HPDE6-E6E7 (cell line): ENCODE measurements at regions not wholly inside any gene's neighbourhood (a gene's known extent, or its start where the extent isn't known, plus 50 kb on each side); places are given as distances from the start of the nearest gene placed in this dataset.
"Not testable (repeated sequence)": the region's sequence is repeated elsewhere in the genome, so short reads cannot be mapped to it uniquely, and the experiment has no call there.

ENCODE experiments used
- DNase-seq: peaks from one replicate; pipeline ENCODE4 v3.0.0; 2011; ENCODE audit warnings: missing footprints; ENCODE audit errors: extremely low spot score

DNA sequence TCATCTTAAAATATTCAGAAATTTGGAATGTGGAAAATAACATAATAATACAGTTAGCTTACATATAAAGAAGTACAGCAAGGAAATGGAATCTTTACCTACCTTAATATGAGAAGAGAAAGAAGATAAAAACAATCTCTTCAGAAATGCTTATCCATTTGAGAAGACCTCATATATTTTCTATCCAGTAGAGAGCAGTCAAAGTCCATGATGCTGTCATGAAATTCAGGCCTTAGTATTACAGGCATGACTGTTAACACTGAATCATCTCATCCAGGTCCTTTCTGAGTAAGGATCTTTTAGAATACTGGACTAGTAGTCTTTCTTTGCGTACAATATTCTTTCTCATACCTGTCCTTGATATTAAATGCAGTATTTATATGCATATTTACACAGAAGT, 713.4 kb downstream of the CD109 start:
- peak; percentile 32 for DNase-seq

DNA sequence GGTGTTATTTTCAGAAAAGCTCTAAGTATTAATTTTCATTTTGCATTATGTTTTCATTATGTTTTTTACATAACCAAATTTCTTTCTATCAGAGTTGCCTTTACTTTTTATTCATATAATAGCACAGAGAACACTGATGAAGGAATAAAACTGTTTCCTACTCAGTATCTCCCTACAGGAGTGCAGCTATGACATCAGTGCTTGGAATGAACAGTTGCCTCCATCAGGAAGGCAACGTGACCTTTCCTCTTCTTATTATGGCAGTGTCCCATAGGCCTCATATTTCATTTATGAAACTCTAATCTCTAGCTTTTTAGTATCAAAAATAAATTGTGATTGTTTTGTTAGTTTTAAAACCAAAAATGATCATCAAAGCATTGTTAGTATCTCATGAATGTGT, 712.8 kb downstream of the CD109 start:
- DNase-seq: no peak

DNA sequence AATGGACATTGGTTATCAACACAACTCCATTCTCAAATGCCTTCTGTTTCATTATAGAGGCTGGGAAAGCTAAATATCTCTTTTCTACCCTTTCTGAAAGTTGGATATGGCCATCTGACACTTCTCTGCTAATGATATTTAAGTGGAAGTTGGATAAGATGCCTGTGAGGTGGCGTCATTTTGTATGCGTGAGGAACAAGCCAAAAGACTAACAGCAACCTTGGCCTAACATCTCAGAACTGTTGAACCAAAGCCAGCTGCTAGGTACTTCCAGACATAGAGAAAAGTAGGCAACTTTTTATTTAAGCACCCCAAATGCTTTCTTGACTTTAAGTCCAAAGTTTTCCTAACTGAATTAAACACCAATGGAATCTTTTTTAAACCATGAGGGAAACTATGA, 708.4 kb downstream of the CD109 start:
- DNase-seq: no peak

DNA sequence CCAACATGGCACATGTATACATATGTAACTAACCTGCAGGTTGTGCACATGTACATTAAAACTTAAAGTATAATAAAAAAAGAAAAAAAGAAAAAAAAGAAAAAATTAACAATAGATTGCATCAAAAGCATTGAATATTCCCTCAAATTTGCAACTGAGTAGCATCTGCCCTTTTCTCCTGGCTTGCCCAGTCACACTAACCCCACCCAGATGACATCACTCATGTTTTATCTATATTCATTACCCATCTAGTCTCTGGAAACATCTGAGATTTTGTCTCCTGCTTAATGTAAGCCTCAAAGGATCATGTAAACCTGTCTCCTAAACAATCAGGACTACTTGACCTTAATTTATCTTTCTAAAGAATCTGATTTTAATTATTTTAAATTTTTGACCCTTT, 706.8 kb downstream of the CD109 start:
- no peak for DNase-seq

DNA sequence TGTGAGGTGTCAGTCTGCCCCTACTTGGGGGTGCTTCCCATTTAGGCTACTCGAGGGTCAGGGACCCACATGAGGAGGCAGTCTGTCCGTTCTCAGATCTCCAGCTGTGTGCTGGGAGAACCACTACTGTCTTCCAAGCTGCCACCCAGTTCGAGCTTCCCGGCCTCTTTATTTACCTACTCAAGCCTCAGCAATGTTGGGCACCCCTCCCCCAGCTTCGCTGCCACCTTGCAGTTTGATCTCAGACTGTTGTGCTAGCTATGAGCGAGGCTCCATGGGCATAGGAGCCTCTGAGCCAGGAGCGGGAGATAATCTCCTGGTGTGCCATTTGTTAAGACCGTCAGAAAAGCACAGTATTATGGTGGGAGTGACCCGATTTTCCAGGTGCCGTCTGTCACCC, 682.4 kb downstream of the CD109 start:
- DNase-seq: not testable (repeated sequence)

DNA sequence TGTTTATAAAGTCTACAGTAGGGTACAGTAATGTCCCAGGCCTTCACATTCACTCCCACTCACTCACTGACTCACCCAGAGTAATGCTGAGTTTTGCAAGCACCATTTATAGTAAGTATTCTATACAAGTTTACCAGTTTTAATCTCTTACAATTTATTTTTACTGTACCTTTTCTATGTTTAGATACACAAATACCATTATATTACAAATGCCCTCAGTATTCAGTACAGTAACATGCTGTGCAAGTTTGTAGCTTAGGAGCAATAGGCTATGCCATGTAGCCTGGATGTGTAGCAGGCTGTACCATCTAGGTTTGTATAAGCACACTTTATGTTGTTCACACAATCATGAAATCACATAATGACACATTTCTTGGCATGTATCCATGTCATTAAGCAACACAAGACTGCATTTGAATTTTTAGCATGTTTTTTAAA, 673.6 kb downstream of the CD109 start:
- DNase-seq: peak; percentile 1

DNA sequence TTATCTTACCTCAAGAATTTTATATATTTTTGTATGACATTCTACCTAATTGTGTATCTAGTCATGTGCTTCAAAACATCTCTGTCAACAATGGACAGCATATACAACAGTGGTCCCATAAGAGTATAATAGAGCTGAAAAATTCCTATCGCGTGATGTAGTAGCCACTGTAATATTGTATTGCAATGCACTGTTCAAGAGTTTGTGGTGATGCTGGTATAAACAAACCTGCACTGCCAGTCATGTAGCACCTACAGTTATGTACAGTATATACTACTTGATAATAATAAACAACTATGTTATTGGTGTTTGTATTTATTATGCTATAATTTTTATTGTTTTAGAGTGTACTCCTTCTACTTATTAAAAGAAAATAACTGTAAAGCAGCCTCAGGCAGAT, 672.7 kb downstream of the CD109 start:
- DNase-seq: no peak

DNA sequence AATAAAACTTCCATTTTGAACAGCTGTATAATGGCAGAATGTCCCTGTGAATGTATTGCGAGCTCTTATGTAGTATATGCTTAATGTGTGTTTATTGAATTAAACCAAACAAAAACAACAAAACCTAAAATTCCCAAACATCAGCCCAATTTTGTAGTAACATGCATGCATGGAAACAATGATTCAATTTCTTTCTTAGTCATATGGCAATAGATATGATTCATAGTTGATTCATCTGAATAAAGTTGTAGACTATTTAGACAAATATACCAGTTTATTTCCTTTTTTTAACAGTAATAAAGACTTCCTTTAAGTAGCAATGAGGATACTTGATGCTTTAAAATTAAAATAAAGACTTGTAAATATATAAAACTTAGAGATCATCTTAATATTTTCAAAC, 670.6 kb downstream of the CD109 start:
- DNase-seq: peak; percentile 27

DNA sequence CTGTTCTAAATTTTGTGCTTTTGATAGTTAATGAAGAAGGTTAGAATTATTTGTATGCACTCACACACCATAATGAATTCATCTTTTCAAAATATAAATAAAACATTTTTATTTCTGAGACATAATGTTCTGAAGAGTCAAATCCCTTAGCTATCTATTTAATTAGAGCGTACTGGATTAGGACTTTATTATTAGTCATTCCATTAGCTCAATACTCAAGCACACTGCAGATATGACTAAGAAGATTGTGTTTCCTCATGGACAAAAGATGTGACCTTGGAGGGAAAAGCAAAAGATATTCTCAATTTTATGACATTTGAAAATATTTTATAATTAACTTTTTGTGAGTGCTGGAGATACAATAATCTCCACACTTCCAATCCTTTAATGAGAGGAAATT, 666.4 kb downstream of the CD109 start:
- no peak for DNase-seq

DNA sequence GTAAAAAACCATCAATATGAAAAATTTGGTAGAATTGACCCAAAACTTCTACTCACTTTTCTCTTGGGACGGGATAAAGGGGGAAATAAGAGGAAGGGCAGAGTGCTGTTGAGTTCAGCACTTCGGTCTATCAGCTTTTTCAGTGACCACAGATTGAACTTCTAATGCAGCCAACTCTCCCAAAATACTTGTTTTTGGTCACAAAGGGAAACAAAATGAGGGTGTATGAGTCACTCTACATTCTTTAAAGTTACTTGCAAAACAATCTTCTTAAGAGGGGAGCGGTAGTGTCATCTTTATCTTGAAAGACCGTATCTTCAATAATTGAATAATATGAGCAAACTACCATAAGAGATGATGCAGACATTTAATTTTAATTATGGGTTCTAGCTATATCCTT, 661.3 kb downstream of the CD109 start:
- no peak for DNase-seq

DNA sequence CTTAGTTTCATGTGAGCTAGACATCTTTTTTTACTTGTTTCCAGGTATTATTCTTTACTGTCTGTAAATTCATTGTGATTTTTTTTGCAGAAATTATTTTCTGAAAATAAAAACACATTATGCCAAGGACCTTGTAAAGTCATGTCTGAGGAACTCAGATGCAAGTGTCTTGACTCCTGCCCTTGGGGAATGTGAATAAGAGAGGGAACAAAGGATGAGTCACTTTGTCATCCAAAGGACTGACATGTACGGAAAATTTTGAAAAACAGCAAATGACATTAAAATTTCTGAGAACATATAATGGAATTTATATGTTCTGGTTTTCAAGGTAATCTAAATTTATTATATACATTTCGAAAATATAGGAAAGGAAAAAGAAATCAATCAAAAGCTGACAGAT, 660.4 kb downstream of the CD109 start:
- DNase-seq: peak; percentile 10

DNA sequence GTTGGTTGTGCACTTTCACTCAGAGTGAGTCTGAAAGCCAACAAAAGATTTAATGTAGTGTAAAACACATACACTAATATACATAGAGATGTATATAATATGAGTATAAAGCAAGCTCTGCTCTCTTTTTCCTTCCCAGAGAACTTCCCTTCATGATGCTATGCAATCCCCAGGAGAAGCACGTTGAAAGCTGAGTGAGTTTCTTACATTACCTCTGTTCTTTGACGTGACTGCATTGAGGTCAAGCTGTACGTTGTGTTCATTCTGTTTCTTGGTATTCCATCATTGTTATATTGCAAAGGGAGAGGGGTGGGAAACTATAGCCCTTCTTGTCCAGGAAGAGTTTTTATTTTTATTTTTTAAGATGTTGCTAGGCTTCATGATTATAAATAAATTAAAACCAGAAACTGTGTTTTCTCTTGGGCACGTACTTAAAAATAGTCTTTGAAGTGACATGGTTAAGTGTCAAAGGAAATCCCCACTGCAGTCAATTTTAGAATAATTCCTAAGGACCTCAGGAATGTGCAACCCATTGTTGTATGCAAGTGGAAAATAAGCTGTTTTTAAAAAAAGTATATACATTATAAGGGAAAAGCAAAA, 651.0 kb downstream of the CD109 start:
- no peak for DNase-seq

DNA sequence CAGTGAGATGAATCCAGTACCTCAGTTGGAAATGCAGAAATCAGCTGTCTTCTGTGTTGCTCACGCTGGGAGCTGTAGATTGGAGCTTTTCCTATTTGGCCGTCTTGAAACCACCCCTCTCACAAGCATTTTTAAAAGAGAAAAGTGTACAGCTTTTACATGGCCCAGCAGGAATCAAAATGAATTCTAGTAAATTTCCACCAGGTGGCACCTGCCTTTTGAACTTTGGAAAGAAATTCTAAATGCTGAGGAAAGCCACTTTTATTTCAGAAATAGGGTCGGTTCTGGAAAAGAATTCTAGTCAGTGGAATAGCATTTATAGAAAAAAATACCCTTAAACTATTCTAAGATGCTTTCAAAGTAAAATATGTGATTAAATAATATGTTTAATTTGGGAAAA, 647.8 kb downstream of the CD109 start:
- peak; percentile 6 for DNase-seq

DNA sequence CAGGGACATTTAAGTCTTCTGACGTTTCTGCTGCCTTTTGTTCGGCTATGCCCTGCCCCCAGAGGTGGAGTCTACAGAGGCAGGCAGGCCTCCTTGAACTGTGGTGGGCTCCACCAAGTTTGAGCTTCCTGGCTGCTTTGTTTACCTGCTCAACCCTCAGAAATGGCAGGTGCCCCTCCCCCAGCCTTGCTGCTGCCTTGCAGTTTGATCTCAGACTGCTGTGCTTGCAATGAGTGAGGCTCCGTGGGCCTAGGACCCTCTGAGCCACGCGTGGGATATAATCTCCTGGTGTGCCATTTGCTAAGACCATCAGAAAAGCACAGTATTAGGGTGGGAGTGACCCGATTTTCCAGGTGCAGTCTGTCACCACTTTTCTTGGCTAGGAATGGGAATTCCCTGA, 647.3 kb downstream of the CD109 start:
- DNase-seq: not testable (repeated sequence)

DNA sequence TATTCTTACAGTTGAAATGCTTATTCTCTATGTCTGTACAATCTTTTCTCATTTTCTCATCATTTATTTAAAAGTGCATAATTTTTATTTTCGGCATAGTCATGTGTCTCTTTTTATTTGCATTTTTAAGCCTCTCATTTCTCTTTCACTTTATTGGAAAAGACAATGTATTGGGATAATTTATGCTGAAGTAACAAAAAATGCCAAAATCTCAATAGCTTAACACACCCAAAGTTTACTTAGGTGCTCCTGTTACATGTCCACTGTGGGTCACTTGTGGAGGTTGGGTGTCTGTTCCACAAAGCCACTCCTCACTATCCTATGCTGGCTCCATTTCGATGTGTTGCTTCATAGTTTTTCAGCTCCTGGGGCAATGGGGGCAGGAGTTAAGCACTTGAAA, 638.7 kb downstream of the CD109 start:
- no peak for DNase-seq

DNA sequence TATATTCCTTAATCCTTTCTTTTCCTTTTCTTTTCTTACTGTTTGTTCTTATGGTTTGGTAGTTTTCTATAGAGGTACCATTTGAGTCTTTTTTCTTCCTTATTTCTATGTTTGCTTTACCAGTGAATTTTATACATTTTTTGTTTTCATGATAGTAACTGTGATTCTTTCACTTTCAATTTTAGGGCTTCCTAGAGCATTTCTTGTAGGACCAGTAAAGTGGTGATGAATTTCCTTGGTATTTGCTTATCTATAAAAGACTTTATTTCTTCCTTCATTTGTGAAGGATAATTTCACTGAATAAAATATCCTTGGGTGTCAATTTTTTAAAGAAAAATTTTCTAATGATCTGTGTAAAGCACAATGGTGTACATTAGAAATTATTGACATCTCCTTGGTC, 637.4 kb downstream of the CD109 start:
- DNase-seq: peak; percentile 2

DNA sequence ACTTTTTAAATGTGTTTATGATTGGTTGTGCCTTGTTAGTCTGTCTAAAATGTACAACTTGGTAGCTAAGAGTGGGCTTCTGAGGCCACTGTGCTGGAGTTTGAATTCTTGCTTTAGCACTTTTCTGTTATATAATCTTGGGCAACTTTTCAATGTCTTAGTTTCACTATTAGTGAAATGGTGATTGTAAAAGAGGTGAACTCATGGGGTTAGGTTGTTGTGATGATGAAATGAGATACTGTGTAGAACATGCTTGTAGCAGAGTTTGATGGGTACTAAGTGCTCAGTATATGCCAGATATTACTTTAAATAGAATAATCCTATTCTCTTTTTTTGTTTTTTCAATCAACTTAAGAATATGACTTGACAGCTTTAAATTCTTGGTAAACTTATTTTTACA, 624.7 kb downstream of the CD109 start:
- no peak for DNase-seq

DNA sequence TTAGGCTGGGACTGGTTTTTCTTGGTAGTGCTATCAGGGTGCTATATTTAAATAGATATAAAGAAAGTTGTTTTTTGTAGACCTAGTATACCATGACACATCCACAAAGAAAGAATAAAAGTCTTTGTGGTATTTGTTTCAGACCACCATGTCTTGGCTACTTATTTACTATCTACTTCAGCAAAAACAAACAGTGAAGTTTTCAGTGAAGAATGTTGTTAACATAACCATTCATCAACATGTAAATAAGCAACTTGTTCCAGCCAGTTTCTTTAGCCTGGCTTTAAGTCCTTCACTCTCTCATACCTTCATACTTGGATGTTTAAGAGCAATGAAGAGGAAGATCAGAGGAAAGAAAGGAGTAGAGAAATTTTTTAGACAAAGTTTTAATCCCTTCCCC, 624.1 kb downstream of the CD109 start:
- DNase-seq: no peak

DNA sequence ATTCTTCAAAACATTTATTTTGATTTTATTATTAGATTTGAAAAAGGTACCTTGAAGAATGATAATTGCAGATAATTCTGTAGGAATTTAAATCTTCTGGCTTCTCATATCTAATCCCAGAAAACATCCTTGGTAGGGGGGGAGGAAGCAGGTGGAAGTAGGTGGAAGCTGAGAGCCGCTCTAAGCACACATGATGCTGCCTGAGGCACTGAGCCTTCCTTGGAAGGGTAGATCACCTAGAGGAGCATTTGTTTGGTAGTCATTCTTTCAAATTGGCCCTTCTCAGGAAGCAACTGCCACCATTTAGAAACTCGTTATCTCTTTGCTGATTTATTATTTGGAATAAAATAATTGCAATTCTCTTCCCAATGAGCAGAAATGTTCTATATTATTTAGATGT, 623.3 kb downstream of the CD109 start:
- DNase-seq: no peak

DNA sequence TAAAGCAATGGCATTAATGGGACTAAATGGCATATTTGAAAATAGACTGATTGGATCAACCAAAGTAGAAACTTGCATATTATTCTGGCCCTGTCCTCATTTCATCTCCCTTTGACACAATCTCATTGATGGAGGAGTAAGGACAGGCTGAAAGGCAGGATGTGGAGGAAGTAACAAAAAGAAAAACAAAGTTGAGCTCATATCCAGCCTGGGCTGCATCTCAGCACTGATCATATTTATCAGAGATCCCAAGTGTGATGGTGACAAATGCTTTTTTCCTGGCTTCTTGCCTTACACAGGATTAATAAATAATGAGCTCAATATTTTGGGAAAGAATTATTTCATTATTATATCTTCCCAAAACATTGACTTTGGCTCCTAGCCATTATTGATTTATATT, 622.7 kb downstream of the CD109 start:
- no peak for DNase-seq

DNA sequence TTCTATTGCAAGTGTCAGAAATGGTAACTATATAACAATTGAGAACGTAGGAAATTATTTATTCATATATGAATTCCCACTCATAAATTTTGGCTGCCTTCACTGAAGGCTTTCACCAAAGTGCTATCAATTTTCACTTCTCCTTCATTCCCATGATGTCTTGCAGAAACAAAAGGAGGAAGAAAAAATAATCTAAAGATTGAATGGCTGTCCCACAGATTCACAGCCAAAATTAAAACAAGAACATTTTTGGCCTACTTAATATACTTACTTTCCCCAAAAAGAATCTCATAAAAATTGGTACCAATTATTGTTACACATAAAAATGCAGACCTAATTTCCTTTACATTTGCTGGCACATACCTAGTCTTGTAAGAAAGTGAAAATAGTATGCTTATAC, 616.1 kb downstream of the CD109 start:
- no peak for DNase-seq

DNA sequence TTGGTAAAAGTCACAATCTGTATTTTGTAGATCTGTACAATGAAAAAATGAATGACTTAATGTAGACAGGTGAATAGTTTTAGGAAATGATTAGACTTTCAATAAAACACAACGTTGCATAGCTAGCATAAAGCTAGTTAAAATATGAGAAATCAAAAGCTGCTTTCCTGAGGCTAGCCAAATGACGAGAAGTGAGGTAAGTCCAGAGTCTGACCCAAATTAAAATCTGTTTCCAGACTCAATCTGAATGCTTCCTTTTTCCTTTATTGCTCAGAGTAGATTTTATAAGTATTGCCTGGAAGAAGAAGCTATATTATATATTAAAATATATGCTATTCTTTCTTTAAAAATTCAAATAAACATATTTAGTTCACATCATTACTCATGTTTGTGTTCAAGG, 615.4 kb downstream of the CD109 start:
- no peak for DNase-seq

DNA sequence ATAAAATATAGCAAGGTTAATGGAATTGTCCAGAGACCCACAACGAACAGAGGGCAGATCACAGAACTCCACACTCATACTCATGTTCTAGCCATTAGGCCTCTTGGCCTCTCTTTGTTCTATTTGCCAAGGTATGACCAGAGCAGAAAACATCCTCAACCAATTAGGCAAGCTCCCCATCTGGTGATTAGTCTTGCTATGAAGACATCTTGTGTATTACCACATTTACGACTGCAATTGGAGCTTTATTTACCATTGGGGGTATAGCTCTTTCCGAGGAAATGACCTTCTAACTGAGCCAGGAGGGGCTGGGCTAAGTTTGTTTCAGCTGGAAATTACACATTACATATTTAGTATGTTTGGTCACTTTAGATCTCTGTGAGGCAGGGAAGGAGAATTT, 593.9 kb downstream of the CD109 start:
- DNase-seq: no peak

DNA sequence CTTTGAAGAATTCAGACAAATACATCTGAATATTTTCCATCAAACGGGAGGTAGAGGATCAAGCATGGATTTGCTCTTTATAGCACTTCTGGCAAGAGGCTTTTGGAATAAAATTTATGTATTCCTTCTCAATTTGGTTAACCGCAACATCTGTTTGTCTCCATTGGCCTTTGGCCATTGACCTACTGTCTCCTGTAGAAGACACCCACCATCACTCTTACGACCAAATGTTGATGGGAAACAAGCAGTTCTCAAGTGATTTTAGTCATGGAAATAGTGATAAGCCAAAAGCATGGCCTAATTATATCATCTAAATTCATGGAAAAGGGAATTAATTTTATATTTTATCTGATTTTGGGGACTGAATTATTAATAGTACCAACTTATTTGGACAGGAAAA, 591.9 kb downstream of the CD109 start:
- no peak for DNase-seq

DNA sequence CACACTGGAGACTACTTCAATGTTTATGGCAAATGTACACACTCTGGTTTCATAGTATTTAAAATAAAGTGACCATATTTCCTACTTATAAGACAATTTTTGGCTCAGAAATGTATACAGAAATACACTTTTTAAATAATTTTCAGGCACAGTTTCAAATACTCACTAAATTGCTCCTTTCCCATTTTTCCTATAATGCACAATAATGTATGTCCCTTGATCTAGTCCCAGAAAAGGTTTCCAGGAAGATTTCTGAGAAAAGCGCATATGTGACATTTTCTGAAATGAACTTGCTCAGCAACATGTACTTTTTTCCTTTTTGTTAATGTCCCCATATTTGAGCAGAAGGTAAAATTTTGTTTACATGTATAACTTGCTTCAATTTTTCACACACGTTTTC, 591.4 kb downstream of the CD109 start:
- no peak for DNase-seq
